Uterus (tissue), 3 donors: ENCODE measurements at regions not wholly inside any gene's neighbourhood (a gene's known extent, or its start where the extent isn't known, plus 50 kb on each side); places are given as distances from the start of the nearest gene placed in this dataset.

Source experiments
- DNase-seq, 2 donors: peaks; one replicate each; pipeline ENCODE4 v3.0.0-alpha.2; 2019 to 2020
- H3K27ac ChIP-seq, 2 donors: fragments of 200-600 bp; sonication (generic); 1 replicate in 1 of 2; 2 replicates in 1 of 2; pipeline ENCODE4 v1.5.1; 2016 to 2018
- H3K27me3 ChIP-seq, 2 donors: fragments of 200-600 bp; sonication (generic); one replicate each; pipeline ENCODE4 v1.5.1; 2018 to 2019; ENCODE audit warnings: control low read depth in 1 of 2
- H3K36me3 ChIP-seq, 2 donors: fragments of 200-600 bp; sonication (generic); one replicate each; pipeline ENCODE4 v1.5.1; 2019; ENCODE audit warnings: control low read depth in 1 of 2
- H3K4me1 ChIP-seq, 2 donors: fragments of 200-600 bp; sonication (generic); one replicate each; pipeline ENCODE4 v1.5.1; 2018 to 2019; ENCODE audit warnings: control low read depth in 1 of 2
- H3K4me3 ChIP-seq, 2 donors: fragments of 200-600 bp; sonication (generic); 1 replicate in 1 of 2; 2 replicates in 1 of 2; pipeline ENCODE4 v1.5.1; 2018 to 2019; ENCODE audit warnings: mild to moderate bottlenecking in 1 of 2
- H3K9me3 ChIP-seq, 2 donors: fragments of 200-600 bp; sonication (generic); one replicate each; pipeline ENCODE4 v1.5.1; 2019; ENCODE audit warnings: control low read depth in 1 of 2
- CTCF ChIP-seq, 4 experiments: fragments of 200-600 bp in 2 of 4; fragments of 450-650 bp in 2 of 4; sonication (generic) in 2 of 4; IDR thresholded peaks; one replicate each; pipeline ENCODE4 v1.5.1; 2016 to 2019; ENCODE audit warnings: antibody characterized with exemption in 4 of 4, mild to moderate bottlenecking in 2 of 4, moderate library complexity in 1 of 4
- POLR2A ChIP-seq, 2 donors: fragments of 450-650 bp; IDR thresholded peaks; one replicate each; pipeline ENCODE4 v1.6.1; 2016; ENCODE audit warnings: antibody characterized with exemption in 2 of 2, mild to moderate bottlenecking in 1 of 2, moderate library complexity in 1 of 2
- intact Hi-C: fragments of 100-400 bp; cut with DNase I; formaldehyde crosslinking; loops from one replicate; pipeline ENCODE4 v1.15.1; 2023; ENCODE audit warnings: low total_unique reads
- donor health status: DM: yes; HTN: yes; CAD: no.

- Histone ChIP-seq H3K9me3 (no peaks in the 10 kb centered on the region), H3K4me3 (no peak overlapping the region), H3K4me1 (no peaks in the 10 kb centered on the region), H3K27ac (no peak overlapping the region), H3K36me3 (no peaks in the 10 kb centered on the region), H3K27me3 (no peaks in the 10 kb centered on the region)
- TF ChIP-seq POLR2A (IDR thresholded peaks at IDR 0.05) (no peak), CTCF (IDR thresholded peaks at IDR 0.05) (no peak)
- no peak for DNase-seq
- intact Hi-C loops, result no loop called here
Measured at GRCh38 chr9:71459082-71459481, 309.2 kb downstream of the CEMIP2 start.

GRCh38 chr9:71446473-71447411, 321.6 kb downstream of the CEMIP2 start:
- no peak overlapping the region for H3K4me3 ChIP-seq

DNA sequence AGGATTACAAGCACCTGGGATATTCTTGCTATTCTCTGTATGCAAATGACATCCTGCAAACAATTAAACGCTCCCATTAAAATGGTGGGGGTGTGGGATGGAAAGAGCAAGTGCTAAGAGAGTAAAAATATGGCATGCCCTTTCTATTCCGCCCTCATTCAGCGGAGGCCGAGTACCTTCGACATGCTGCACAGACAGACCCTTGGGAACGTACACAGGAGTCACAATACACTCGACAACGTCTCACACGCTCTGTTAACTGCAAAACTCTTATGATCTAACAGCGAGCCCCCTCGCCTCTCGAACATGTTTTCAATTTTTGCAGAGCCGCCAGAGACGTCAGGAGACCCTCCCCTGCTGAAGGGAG, 322.2 kb downstream of the CEMIP2 start:
- Histone ChIP-seq H3K4me3 (no peak overlapping the region), H3K9me3 (no peaks in the 10 kb centered on the region)
- DNase-seq, result no peak

More at GRCh38 chr9:71446473-71447411, 321.6 kb downstream of the CEMIP2 start:
- DNase-seq, result no peak
- peaks cover 0 to 3% of the 10 kb centered on the region in 2 donors for H3K4me1 ChIP-seq
- peaks cover 0 to under 1% of the 10 kb centered on the region in 2 donors for H3K9me3 ChIP-seq
- TF ChIP-seq CTCF (IDR thresholded peaks at IDR 0.05) (no peak), POLR2A (IDR thresholded peaks at IDR 0.05) (no peak)
- H3K27me3 ChIP-seq, result peaks cover 0 to 14% of the 10 kb centered on the region in 2 donors
- H3K27ac ChIP-seq, result no peak overlapping the region
- no peaks in the 10 kb centered on the region for H3K36me3 ChIP-seq
- intact Hi-C loops, result no loop called here

GRCh38 chr9:71442937-71443336, 321.5 kb upstream of the TRPM3 start:
- no peak overlapping the region for H3K27ac ChIP-seq
- H3K36me3 ChIP-seq, result no peaks in the 10 kb centered on the region
- peaks cover 0 to 3% of the 10 kb centered on the region in 2 donors for H3K4me1 ChIP-seq
- TF ChIP-seq CTCF (IDR thresholded peaks at IDR 0.05), result no peak
- TF ChIP-seq POLR2A (IDR thresholded peaks at IDR 0.05), result no peak
- no peak for DNase-seq
- no peak overlapping the region for H3K4me3 ChIP-seq
- intact Hi-C loops, result no loop called here
- peaks cover 0 to 14% of the 10 kb centered on the region in 2 donors for H3K27me3 ChIP-seq
- H3K9me3 ChIP-seq, result no peaks in the 10 kb centered on the region

More for the DNA sequence above, 322.2 kb downstream of the CEMIP2 start:
- Histone ChIP-seq H3K36me3 (no peaks in the 10 kb centered on the region), H3K27me3 (peaks cover 0 to 14% of the 10 kb centered on the region in 2 donors), H3K27ac (no peak overlapping the region), H3K4me1 (peaks cover 0 to 3% of the 10 kb centered on the region in 2 donors)
- intact Hi-C loops, result no loop called here
- TF ChIP-seq CTCF (IDR thresholded peaks at IDR 0.05), result no peak
- TF ChIP-seq POLR2A (IDR thresholded peaks at IDR 0.05), result no peak

DNA sequence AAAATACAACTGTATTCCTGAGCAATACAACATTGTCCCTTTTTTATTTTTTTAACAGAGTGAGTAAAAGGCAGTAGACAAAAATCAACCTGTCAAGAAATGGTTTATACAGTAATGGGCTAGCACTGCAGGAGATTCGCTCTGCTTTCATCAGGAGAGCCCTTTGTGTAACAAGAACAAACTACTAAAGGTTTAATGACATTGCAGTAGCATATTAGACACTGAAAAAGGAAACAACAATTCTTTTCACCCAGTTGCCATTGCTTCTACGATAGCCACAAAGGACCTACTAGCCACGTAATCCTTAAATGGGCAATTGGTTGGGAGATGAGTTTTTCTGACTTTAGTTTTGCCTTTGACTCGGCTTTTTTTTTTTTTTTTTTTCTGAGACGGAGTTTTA, 319.8 kb upstream of the TRPM3 start:
- TF ChIP-seq CTCF (IDR thresholded peaks at IDR 0.05) (no peak), POLR2A (IDR thresholded peaks at IDR 0.05) (no peak)
- intact Hi-C loops, result no loop called here
- no peak for DNase-seq
- Histone ChIP-seq H3K36me3 (no peaks in the 10 kb centered on the region), H3K9me3 (no peaks in the 10 kb centered on the region), H3K27me3 (peaks cover 0 to 11% of the 10 kb centered on the region in 2 donors), H3K4me1 (no peaks in the 10 kb centered on the region), H3K27ac (no peak overlapping the region), H3K4me3 (no peak overlapping the region)
